ENCODE measurements at regions not wholly inside any gene's neighbourhood (a gene's known extent, or its start where the extent isn't known, plus 50 kb on each side); places are given as distances from the start of the nearest gene placed in this dataset.

GRCh38 chr9:134224567-134225093, 60.3 kb upstream of the RNU6ATAC start:
- no peak for TF ChIP-seq TARDBP (IDR thresholded peaks at IDR 0.05)
- no peak for TF ChIP-seq ARNT (IDR thresholded peaks at IDR 0.05)
- TF ChIP-seq BHLHE40 (IDR thresholded peaks at IDR 0.05; ENCODE audit: borderline replicate concordance): no peak
- no peak for TF ChIP-seq FOXA1 (IDR thresholded peaks at IDR 0.05)
